ENCODE measurements at regions not wholly inside any gene's neighbourhood (a gene's known extent, or its start where the extent isn't known, plus 50 kb on each side); places are given as distances from the start of the nearest gene placed in this dataset.

GRCh38 chr3:43183456-43183855 is 77.6 kb upstream of the POMGNT2 start:
- DNase-seq (ENCODE audit: low read depth in 3 of 3, low spot score in 1 of 3): no peak

- DNase-seq (ENCODE audit: low read depth in 3 of 3, low spot score in 1 of 3): peak in 1 of 3 donors; percentile 20
Measured at GRCh38 chr3:43181202-43181821, 75.4 kb upstream of the POMGNT2 start.

- no peak for DNase-seq (ENCODE audit: low read depth in 3 of 3, low spot score in 1 of 3)
Measured at GRCh38 chr3:43180694-43181093, 74.8 kb upstream of the POMGNT2 start.

GRCh38 chr3:43180027-43180426 is 74.1 kb upstream of the POMGNT2 start:
- no peak for DNase-seq (ENCODE audit: low read depth in 3 of 3, low spot score in 1 of 3)

- DNase-seq (ENCODE audit: low read depth in 3 of 3, low spot score in 1 of 3): no peak
Measured at GRCh38 chr3:43178891-43179366, 73.0 kb upstream of the POMGNT2 start.

- no peak for DNase-seq (ENCODE audit: low read depth in 3 of 3, low spot score in 1 of 3)
Measured at GRCh38 chr3:43177085-43177484, 71.2 kb upstream of the POMGNT2 start.

- DNase-seq (ENCODE audit: low read depth in 3 of 3, low spot score in 1 of 3): no peak
Measured at GRCh38 chr3:43176666-43177065, 70.8 kb upstream of the POMGNT2 start.

- DNase-seq (ENCODE audit: low read depth in 3 of 3, low spot score in 1 of 3): no peak
Measured at GRCh38 chr3:43175541-43175940, 69.7 kb upstream of the POMGNT2 start.

- no peak for DNase-seq (ENCODE audit: low read depth in 3 of 3, low spot score in 1 of 3)
Measured at GRCh38 chr3:43173949-43174348, 68.1 kb upstream of the POMGNT2 start.

GRCh38 chr3:43171748-43172147 is 65.9 kb upstream of the POMGNT2 start:
- no peak for DNase-seq (ENCODE audit: low read depth in 3 of 3, low spot score in 1 of 3)

- no peak for DNase-seq (ENCODE audit: low read depth in 3 of 3, low spot score in 1 of 3)
Measured at GRCh38 chr3:43170553-43170952, 64.7 kb upstream of the POMGNT2 start.

- DNase-seq (ENCODE audit: low read depth in 3 of 3, low spot score in 1 of 3): no peak
Measured at GRCh38 chr3:43169987-43170386, 64.1 kb upstream of the POMGNT2 start.

GRCh38 chr3:43166406-43166805 is 60.5 kb upstream of the POMGNT2 start:
- DNase-seq (ENCODE audit: low read depth in 3 of 3, low spot score in 1 of 3): no peak

GRCh38 chr3:43165786-43166185 is 59.9 kb upstream of the POMGNT2 start:
- DNase-seq (ENCODE audit: low read depth in 3 of 3, low spot score in 1 of 3): no peak

GRCh38 chr3:43163895-43164493 is 58.1 kb upstream of the POMGNT2 start:
- DNase-seq (ENCODE audit: low read depth in 3 of 3, low spot score in 1 of 3): no peak

- DNase-seq (ENCODE audit: low read depth in 3 of 3, low spot score in 1 of 3): peak in 2 of 3 donors; percentile 24 to 28
Measured at GRCh38 chr3:43162230-43163084, 56.6 kb upstream of the POMGNT2 start.

GRCh38 chr3:43161684-43162229 is 55.9 kb upstream of the POMGNT2 start:
- DNase-seq (ENCODE audit: low read depth in 3 of 3, low spot score in 1 of 3): no peak

GRCh38 chr3:43160664-43161063 is 54.8 kb upstream of the POMGNT2 start:
- DNase-seq (ENCODE audit: low read depth in 3 of 3, low spot score in 1 of 3): no peak

- DNase-seq (ENCODE audit: low read depth in 3 of 3, low spot score in 1 of 3): no peak
Measured at GRCh38 chr3:43159876-43160255, 54.0 kb upstream of the POMGNT2 start.

GRCh38 chr3:43159131-43159875 is 53.4 kb upstream of the POMGNT2 start:
- DNase-seq (ENCODE audit: low read depth in 3 of 3, low spot score in 1 of 3): no peak

- DNase-seq (ENCODE audit: low read depth in 3 of 3, low spot score in 1 of 3): no peak
Measured at GRCh38 chr3:43156812-43157455, 51.1 kb upstream of the POMGNT2 start.
